GM23338 (cell line): ENCODE measurements at regions not wholly inside any gene's neighbourhood (a gene's known extent, or its start where the extent isn't known, plus 50 kb on each side); places are given as distances from the start of the nearest gene placed in this dataset. TPM values are rescaled to one million over a fixed set of nuclear protein-coding genes. Genes with fewer than 3 reads are reported as not detected.

Source experiments
- CREB1 ChIP-seq: fragments of 250-450 bp; sonication (Bioruptor Pico); IDR thresholded peaks from 2 replicates; pipeline ENCODE4 v1.5.0; 2020; ENCODE audit warnings: low read depth, mild to moderate bottlenecking, moderate library complexity
- POLR2AphosphoS5 ChIP-seq: IDR thresholded peaks from 2 replicates; pipeline ENCODE4 v1.6.1; 2016; ENCODE audit warnings: antibody characterized with exemption, low read depth
- small RNA-seq: library from RNA; depleted of rRNA; stranded (forward); fragments of <200 nt; gene quantifications from one replicate; pipeline ENCODE3, GENCODE V24; 2014; ENCODE audit warnings: low replicate concordance

GRCh38 chr13:71922194-71922593 is 55.2 kb upstream of the DACH1 start (continued):
- no peak for TF ChIP-seq POLR2AphosphoS5
- no peak for TF ChIP-seq CREB1 (CRISPR knock-in tag)

Small RNA genes in the stretch of these regions (small RNA-seq; reads per million reads assigned to genes)
- gene RF00263 (not detected), gene RF00411 (0.37 reads per million, percentile 22 among the genes with 10 or more reads in this experiment), gene RF00440 (not detected), gene RF02271 (not detected), gene RPL18AP17 (not detected)
